HTR-8/SVneo (cell line): ENCODE measurements at regions not wholly inside any gene's neighbourhood (a gene's known extent, or its start where the extent isn't known, plus 50 kb on each side); places are given as distances from the start of the nearest gene placed in this dataset.

Source experiments
- DNase-seq: peaks from one replicate; pipeline ENCODE4 v3.0.0; 2011; ENCODE audit warnings: low spot score, mixed read lengths; ENCODE audit not compliant: insufficient read length
- FAIRE-seq: peaks from 2 replicates; lab custom pipeline; 2011; peaks lifted over from hg19 to GRCh38; lab: Jason Lieb, UNC

DNA sequence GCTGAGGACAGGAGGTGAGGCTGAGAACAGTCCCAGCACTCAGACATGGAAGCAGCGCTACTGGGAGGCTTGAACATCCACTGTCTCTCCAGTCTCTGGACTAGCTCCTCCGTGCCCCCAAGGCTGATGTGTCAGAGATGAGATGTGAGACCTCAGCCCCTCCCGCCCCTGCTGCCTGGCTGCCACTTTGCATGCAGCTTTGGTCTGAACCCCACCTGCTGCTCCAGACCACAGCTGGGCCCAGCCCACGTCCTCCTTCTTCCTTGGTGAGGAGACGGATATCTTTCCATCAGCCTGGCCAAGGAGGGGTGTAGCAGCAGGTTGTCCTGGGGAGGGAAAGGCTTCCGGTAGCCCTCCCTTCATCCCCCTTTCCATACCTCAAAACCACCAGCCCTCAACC, 148.0 kb upstream of the B3GAT1 start:
- FAIRE-seq: no peak
- DNase-seq: no peak

DNA sequence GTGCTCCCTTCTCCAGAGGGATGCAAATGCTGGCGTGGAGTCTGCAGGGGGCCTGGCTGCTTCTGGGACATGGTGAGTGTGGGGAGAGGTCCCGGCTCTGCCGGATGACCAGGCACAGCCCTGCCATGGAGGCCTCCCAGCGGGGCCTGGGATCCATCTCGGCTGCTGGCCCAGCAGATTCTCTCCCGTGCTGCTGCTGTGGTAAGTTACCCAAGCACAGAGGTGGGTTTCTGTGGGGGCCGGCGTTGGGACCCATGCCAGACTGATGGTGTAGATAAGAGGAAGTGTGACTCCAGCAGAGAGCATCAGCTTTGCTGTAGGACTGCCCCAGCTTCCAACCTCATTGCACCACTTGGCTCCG, 147.5 kb upstream of the B3GAT1 start:
- DNase-seq (no peak), FAIRE-seq (no peak)

DNA sequence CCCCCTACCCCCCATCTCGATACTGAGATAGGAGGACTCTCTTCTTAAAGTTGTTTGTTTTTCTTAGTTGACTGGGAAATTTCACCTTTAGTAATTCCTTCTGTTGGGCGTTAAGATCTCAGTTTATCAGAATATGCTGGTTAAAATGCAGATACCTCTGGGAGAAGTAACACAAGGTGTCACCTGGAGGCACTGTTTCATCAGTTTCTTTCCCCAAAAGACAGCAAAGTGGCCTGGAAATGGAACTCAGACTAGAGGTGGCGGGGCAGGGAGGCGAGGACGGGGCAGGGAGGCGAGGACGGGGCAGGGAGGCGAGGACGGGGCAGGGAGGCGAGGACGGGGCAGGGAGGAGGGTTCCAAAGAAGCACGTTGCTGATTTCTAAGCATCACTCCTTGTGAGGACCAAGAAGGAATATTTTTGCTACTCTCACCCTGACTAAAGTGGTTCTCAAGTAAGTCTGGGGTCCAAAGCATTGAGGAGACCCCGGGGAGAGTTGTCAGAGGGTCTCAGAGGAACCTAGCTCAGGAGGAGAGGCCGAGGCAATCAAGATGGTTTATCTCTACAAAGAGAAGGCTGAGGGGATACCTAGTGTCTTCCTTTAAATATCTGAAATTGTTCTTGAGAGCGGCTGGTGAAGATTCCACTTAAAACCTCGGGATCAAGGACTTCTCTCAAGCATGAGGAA, 147.0 kb upstream of the B3GAT1 start:
- DNase-seq (no peak), FAIRE-seq (no peak)

DNA sequence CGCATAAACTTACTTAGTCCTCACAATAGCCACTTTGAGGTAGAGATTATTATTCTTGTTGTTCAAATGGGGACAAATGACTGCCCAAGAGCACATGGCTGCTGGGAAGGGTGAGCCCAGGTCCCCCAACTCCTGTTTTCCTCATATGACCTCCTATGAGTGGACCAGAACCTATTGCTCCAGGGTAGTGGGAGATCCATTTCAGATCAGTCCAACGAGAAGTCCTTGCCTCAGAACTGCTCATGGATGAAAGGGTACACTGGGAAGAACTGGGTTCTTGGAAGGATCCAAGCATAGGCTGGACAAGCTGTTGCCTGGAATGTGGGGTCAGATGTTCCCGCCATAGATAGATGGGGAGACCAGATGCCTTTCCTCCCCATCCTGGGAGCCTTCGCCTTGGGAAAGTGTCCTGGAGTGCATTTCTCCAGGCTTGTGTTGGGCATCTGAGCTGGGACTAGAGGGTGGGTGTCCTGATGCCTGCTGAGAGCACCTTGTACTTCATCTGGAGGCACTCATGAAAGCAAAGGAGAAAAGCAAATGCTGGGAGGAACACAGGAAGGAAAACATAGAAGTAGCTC, 146.3 kb upstream of the B3GAT1 start:
- FAIRE-seq (no peak), DNase-seq (no peak)

DNA sequence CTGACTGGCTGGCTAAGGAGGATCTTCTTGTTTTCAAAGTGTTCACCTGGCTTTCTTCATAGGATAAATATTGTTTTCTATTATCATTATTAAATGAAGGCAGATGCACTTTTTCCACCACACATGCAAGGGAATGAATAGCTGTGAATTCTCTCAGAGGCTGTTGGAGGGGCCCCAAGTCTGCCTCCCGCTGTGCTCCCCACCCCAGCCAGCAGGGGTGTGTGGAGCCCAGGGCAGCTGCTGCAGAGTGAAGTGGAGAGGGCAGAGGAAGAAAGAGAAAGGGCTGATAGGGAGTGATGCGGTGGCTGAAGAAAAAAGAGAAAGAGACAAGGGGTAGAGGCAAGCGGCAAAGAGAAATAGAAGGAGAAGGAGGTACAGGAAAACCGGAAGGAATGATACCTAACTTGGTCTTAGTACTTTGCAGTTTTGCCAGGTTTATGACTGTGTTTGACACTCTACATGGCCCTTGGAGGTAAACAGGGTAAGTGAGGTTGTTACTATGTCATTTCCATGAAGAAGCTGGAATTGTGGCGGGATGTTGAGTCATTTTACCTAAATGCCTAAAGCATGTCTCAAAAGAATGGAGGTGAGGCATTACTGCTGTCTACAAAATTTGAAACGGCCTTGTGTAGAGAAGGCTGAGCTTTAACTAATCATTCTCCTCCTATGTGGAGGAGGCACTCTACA, 145.7 kb upstream of the B3GAT1 start:
- DNase-seq (no peak), FAIRE-seq (no peak)

DNA sequence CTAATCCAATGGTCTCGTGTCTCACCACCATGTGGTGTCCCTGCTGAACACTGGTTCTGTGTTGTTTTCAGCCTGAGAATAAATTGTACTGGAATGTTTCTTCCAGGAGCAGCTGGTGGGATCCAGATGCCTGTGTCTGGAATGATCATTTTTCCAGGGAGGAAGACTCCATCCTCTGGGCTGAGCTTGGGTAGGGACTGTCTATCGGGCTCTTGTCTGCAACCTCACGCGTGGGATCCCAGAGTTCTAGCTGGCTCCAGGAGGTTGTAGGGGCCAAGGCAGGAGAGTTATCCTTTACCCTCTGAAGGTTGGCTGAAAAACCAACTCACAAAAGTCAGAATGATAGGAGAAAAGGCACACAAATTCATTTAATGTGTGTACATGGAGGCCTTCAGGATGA, 144.1 kb upstream of the B3GAT1 start:
- no peak for FAIRE-seq
- no peak for DNase-seq

DNA sequence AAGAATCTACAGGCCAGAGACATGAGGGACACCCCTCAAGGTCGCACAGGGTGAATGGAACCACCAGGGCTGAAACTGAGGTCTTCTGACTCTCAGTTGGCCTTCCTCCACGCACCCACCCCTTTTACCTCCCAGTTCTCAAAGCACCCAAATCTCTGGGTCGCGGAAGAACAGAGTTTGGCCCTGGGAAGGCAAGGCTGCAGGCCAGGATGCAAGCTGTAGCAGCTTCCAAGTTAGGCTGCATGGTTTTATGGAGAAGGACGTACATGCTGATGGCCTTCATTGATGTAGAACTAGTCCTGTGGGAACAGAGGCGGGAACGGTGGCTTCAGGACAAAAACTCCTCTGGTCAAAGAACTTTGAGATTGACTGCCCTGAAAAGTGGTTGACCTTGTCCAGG, 143.5 kb upstream of the B3GAT1 start:
- FAIRE-seq: no peak

DNA sequence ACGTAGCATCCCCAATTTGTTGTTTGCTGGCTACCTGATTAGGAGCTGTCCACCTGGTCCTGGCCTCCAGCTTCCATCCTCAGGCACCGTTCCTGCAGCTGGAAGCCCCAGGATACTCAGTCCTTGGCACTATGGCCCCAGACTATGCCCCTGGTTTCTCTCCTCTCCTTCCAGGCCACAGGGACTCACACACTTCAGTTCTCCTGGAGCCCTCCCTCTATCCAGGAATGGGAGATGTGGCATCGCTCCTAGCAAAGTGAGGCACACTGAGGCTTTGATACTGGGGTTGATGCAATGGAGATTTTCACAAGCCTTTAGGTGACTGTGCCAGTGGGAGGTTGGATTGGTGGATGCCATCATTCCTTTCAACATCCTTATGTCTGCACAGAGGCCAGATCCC, 142.8 kb upstream of the B3GAT1 start:
- DNase-seq (no peak), FAIRE-seq (no peak)

More for the DNA sequence above, 143.5 kb upstream of the B3GAT1 start:
- no peak for DNase-seq

DNA sequence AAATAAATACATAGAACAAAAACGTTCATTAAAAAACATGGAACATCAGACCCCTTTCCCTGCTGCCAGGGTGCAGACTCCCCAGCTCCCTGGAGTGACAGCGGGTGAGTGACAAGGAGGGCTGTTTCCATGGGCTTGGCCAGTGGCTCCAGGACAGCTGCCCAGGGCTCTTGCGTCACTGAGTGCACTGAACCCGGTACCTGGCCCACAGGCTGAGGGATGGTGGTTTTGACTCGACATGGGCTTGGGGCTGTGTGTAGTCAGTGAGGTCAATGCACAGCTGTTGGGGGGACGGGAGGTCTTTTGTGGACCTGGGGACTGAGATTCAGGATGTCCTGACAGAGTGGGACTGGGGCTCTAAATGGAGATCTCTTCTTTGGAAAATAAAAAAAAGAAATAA, 142.1 kb upstream of the B3GAT1 start:
- no peak for DNase-seq
- no peak for FAIRE-seq

DNA sequence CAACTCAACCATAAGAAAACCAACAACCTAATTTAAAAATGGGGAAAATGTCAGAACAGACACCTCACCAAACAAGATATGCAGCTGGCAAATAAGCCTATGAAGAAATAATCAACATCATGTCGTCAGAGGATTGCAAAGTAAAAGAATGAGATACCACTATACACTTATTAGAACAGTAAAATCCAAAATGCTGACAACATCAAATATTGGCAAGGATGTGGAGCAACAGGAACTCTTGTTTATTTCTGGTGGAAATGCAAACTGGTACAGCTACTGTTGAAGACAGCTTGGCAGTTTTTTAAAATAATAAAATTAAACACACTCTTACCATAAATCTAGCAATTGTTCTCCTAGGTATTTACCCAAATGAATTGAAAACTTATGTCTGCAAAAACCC, 140.7 kb upstream of the B3GAT1 start:
- FAIRE-seq: no peak
- DNase-seq: no peak

DNA sequence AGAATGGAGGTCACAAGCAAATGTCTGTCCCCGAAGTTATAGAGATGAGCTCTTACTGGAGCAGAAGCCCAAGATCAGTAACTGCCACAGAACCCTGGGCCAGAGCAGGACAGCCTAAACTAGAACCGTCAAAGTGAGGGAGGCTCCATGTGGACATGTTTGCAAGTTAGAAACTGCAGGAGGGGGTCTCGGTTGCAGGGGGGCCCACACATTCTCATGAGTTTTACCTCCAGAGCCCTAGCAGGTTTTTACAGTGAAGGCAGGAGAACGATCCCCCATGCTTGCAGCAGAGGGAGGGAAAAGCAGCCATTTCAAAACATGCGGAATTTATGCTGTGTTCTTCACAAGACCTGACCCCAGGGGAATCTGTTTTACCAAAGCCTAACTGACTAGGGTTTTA, 133.5 kb upstream of the B3GAT1 start:
- DNase-seq (no peak), FAIRE-seq (no peak)

DNA sequence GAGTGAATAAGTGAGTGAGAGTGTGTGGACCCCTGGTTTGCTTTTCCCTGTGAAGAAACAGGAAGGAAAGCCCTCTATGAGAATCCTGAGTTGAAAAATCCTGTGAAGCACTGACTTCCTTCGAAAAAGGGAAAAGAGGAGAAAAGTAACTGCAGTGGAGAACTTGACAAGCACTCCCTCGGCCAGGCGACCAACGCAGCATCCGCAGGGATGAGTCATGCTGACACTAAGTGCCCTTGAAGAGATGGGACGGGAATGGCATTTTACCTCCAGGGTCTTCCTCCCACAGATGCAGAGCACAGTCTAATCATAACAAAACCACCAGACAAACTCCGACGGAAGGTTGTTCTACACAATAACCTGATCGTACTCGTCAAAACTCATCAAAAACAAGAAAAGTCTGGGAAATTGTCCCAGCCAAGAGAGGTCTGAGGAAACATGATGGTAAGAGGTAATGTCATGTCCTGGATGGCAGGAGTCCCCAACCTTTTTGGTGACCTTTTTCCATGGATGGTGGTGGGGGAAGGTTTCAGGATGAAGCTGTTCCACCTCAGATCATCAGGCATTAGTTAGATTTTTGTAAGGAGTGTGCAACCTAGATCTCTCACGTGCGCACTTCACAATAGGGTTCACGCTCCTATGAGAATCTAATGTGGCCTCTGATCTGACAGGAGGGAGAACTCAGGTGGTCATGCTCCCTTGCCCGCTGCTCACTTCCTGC, 132.2 kb upstream of the B3GAT1 start:
- FAIRE-seq: no peak
- no peak for DNase-seq

DNA sequence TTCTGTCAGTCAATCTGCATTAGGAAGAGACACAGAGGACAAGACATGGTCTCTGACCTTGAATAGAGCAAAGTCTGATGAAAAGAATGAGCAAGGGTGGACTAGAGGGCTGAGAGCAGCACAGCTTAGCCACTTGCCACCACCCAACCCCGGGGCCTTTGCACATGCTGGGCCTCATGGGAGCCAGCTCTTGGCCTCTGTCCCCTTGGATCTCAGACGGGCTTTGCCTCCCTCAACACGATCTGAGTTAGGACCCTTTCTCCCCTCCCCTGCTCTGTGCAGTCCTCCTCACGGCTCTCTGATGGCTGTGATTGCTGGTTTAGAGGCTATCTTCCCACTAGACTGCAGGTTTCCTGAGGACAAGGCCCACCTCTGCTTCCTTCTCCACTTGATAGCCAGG, 131.6 kb upstream of the B3GAT1 start:
- FAIRE-seq (no peak), DNase-seq (no peak)

DNA sequence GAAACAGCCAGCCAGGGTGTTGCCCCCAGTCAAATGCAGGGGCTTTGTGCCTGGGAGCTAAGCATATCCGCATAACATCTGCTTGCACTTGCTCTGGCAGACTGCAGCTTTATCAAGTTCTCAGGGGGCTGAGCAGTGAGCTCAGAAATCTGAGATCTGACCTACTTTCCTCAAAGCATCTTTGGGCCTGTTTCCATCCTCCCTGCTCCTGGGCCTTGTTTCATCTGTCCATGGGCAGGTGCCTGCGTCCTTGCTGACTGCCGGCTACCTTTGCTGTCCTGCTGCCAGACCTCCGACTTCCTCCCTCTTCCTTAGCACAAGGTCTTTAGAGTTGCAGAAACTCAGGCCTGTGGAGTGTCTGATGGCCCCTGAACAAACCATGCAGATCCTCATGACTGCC, 131.2 kb upstream of the B3GAT1 start:
- FAIRE-seq: no peak

DNA sequence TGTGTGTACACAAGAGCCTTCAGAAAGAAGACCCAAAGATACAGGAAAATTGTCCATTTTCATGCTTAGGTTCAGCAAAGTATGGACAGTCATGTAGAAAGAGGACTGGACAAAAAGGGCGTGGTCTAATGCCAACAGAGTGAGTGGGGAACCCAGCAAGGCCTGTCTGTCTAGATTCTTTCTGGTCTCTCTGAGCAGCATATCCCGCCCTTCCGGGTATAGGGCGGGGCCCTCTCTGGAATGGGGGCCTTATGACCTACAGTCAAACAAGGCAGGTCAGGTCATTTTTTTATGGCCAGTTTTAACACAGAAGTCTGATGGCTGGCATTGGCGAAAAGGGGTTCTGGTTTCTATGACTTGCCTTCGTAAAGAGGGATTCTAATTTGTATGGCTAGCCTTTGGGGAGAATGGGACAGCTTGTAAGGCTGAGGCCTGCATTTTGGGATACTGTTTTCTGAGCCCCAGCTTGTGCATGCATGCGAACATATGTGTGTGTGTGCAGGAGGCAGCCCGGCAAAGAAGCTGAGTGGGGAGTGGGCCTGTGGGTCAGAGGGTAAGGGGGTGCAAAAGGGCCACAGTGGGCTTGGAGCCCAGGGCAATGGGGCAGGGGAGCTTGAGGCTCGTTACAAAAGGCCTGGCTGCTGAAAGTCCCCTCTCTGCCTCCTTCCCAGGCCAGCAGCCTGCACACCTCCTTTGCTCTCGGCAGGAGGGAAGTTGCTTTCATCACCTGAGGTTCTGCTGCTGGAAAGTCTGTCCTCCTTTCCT, 130.5 kb upstream of the B3GAT1 start:
- DNase-seq (no peak), FAIRE-seq (no peak)

More for the DNA sequence above, 131.2 kb upstream of the B3GAT1 start:
- no peak for DNase-seq

DNA sequence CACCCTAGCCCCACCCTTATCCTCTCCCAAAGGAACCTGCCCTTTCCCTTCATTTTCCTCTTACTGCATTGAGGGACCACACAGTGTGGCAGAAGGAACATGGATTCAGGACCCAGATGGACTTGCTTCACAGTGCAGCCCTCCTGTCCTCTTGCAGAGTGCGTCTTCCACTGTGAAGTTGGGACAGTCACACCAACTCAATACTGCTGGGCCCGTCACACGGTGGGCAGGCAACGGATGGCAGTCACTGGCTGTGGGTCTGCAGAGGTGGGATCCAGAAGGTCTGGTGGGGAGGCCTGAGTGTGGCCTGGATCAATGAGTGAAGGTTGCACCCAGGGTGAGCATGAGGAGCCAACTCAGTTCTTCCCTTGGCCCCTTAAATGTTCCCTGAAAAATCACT, 129.9 kb upstream of the B3GAT1 start:
- DNase-seq: no peak
- no peak for FAIRE-seq

DNA sequence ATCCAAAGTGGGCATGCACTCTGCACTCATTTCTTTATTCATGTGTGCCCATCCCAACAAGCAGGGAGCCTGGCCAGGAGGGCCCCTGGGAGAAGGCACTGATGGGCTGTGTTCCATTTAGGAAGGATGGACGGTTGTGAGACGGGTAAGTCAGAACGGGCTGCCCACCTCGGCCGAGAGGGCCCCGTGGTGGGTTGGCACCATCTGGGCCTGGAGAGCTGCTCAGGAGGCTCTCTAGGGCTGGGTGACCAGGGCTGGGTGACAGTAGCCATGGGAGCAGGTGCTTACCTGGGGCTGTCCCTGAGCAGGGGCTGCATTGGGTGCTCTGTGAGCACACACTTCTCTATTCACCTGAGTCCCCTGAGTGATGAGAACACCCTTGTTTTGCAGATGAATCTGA, 129.3 kb upstream of the B3GAT1 start:
- FAIRE-seq (no peak), DNase-seq (no peak)

DNA sequence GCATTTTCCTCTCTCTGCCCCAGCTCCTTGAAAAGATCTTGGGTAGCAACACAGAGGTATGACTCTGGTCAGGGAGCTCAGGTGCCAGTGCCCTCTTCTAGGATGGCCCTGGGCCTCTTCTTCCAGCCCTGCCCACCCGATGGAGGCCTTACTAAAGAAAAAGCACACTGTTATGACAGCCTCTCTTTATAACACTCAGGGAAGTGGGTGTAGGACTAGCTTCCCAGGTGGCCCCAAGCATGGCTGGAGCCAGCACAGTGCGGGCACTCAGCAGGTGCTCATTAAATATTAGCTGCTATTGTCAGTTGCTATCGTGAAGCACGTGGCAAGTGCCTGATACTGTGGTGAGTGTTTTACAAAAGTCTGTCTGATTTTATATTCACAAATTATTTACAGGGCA, 127.2 kb upstream of the B3GAT1 start:
- DNase-seq: no peak
- FAIRE-seq: no peak

DNA sequence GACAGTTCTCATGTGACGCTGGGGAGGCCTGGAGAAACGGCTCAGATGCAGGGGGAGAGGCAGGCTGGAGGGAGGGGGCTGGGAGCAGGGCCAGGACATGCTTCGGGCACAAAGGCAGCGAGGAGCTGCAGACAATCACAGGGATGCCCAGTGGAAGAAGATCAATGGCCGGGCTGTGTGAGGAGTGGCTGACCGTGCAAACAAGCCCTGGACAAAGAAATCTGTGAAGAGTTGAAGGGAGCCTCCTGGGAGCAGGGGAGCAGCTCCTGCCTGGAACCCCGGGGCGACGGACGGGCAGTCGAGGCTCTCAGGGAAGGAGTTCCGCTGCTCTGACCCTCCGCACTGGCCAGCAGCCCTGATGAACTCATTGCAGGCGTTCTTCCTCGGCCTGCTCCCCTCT, 126.7 kb upstream of the B3GAT1 start:
- DNase-seq (no peak), FAIRE-seq (no peak)

DNA sequence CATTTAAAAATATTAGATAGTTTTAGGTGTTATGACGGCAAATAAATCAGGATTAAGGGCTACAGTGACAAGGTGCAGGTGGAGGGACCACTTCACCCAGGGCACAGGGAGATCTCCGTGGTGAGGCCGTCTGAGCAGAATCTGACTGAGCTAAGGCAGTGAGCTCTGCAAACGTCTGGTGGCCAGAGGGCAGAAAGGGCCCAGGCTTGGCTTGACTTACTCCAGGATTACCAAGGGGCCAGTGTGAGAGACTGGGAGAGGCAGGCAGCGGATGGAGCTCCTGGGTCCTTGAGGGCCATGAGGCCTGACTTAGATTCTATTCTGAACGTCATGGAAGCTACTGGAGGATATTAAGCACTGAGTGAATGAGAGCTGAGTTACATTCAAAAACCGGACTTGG, 125.9 kb upstream of the B3GAT1 start:
- FAIRE-seq (no peak), DNase-seq (no peak)

DNA sequence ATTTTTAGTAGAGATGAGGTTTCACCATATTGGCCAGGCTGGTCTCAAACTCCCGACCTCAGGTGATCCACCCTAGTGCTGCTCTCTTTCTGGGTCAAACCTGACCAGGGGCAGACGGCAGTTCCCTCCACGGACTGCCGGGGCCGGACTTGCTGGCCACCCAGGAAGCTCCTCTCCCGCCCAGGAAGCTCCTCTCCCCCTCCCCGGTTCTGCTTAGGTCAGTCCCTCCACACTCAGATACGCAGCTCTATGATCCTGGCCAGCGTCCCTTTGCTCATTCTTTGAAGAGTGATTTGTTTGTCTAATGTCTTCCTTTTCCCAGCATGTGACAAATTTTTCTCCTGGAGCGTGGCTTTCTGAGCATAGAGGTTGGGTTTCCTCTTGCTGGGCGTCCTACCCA, 125.3 kb upstream of the B3GAT1 start:
- FAIRE-seq: no peak
- DNase-seq: no peak
